Transverse colon (tissue), 4 donors: ENCODE measurements at regions not wholly inside any gene's neighbourhood (a gene's known extent, or its start where the extent isn't known, plus 50 kb on each side); places are given as distances from the start of the nearest gene placed in this dataset.

ENCODE experiments used
- DNase-seq: peaks from one replicate; pipeline ENCODE4 v3.0.0-alpha.2; 2019
- H3K27ac ChIP-seq, 4 donors: fragments of 200-600 bp; sonication (generic); 2 replicates each; pipeline ENCODE4 v1.5.1; 2016 to 2018; ENCODE audit warnings: inconsistent platforms in 4 of 4
- H3K27me3 ChIP-seq: fragments of 200-600 bp; sonication (generic); 2 replicates; pipeline ENCODE4 v1.5.1; 2017; ENCODE audit warnings: inconsistent platforms
- H3K36me3 ChIP-seq, 4 donors: fragments of 200-600 bp; sonication (generic); 2 replicates each; pipeline ENCODE4 v1.5.1; 2017 to 2019; ENCODE audit warnings: inconsistent platforms in 4 of 4
- H3K4me1 ChIP-seq, 4 donors: fragments of 200-600 bp; sonication (generic); 2 replicates each; pipeline ENCODE4 v1.5.1; 2017 to 2020; ENCODE audit warnings: inconsistent platforms in 4 of 4
- H3K4me3 ChIP-seq, 4 donors: fragments of 200-600 bp; sonication (generic); 1 replicate in 1 of 4; 2 replicates in 3 of 4; pipeline versions ENCODE4 v1.5.1 to v1.6.1; 2017 to 2019; ENCODE audit warnings: inconsistent platforms in 4 of 4
- H3K9me3 ChIP-seq, 2 donors: fragments of 200-600 bp; sonication (generic); 2 replicates each; pipeline ENCODE4 v1.5.1; 2017 to 2019; ENCODE audit warnings: inconsistent platforms in 2 of 2
- CTCF ChIP-seq, 5 experiments: fragments of 200-600 bp in 3 of 5; fragments of 450-650 bp in 2 of 5; sonication (generic) in 3 of 5; IDR thresholded peaks; 1 replicate in 2 of 5; 2 replicates in 3 of 5; pipeline ENCODE4 v1.5.1; 2016 to 2017; ENCODE audit warnings: antibody characterized with exemption in 5 of 5, inconsistent platforms in 3 of 5, mild to moderate bottlenecking in 2 of 5, moderate library complexity in 1 of 5
- EP300 ChIP-seq: sonication (generic); formaldehyde crosslinking; IDR thresholded peaks from one replicate; pipeline ENCODE4 v1.6.1; 2017; ENCODE audit warnings: antibody characterized with exemption, low read depth
- POLR2A ChIP-seq: fragments of 450-650 bp; IDR thresholded peaks from one replicate; pipeline ENCODE4 v1.6.1; 2016; ENCODE audit warnings: antibody characterized with exemption, mild to moderate bottlenecking, moderate library complexity
- POLR2AphosphoS5 ChIP-seq, 3 donors: sonication (generic); formaldehyde crosslinking; IDR thresholded peaks; one replicate each; pipeline ENCODE4 v1.6.1; 2016; ENCODE audit warnings: antibody characterized with exemption in 3 of 3
- WGBS, 2 donors: methylation state at CpG; one replicate each; pipeline ENCODE4 v1.1.5; 2018; ENCODE audit warnings: low coverage in 1 of 2; 5-methylcytosine and 5-hydroxymethylcytosine counted together
- in situ Hi-C, 4 donors: fragments of 200-750 bp; cut with MboI; loops; one replicate each; pipeline versions ENCODE4 v1.15.0 to v1.15.1; 2017; ENCODE audit warnings: low sequenced_read_pairs in 3 of 4, low pct_ligation_motif_present in 1 of 4, low pct_unique_long_range_greater_than_20kb in 1 of 4
- intact Hi-C: fragments of 100-400 bp; cut with DNase I; formaldehyde crosslinking; loops from one replicate; pipeline ENCODE4 v1.15.1; 2023; ENCODE audit warnings: low total_unique reads

DNA sequence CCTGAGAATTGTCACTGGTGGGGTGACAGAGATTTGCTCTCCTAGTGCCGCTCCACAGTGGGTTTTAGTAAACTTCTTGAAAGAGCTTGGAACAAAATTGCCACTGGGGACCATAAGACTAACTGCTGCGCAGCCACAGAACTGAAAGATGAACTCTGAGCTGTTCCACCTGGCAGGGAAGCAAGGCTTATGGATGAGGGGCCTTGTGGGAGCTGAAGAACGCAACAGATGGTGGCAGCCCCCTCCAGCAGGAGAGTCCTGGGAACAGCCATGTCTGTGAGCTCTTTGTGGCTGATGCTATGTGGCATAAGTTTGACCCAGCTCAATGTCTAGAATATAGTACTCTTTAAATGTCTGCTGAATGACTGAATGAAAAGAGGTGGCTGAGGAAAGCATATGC, 66.8 kb upstream of the C2CD4B start:
- in situ Hi-C loops: no loop called here
- intact Hi-C loops: no loop called here
- Histone ChIP-seq H3K4me3 (no peak overlapping the region), H3K27ac (no peak overlapping the region), H3K4me1 (no peaks in the 10 kb centered on the region), H3K27me3 (no peaks in the 10 kb centered on the region), H3K9me3 (no peaks in the 10 kb centered on the region), H3K36me3 (no peaks in the 10 kb centered on the region)
- 67% methylated on average over 3 of the region's 3 CpGs; no CpG with 5 or more reads in 1 of the 2 donors for WGBS, 2 donors
- DNase-seq: no peak
- TF ChIP-seq CTCF (IDR thresholded peaks at IDR 0.05): no peak
- no peak for TF ChIP-seq POLR2A
- no peak for TF ChIP-seq POLR2AphosphoS5 (IDR thresholded peaks at IDR 0.05)
- TF ChIP-seq EP300: no peak

GRCh38 chr15:62240121-62241096, 75.3 kb upstream of the C2CD4B start:
- Histone ChIP-seq H3K4me3 (no peak overlapping the region), H3K9me3 (peaks cover 0 to 6% of the 10 kb centered on the region in 2 donors), H3K27ac (no peak overlapping the region), H3K27me3 (no peaks in the 10 kb centered on the region), H3K36me3 (no peaks in the 10 kb centered on the region), H3K4me1 (no peaks in the 10 kb centered on the region)
- 88 to 100% methylated on average over 2 to 5 of the region's 5 CpGs for WGBS, 2 donors
- no peak for TF ChIP-seq EP300
- no peak for TF ChIP-seq POLR2A
- no peak for TF ChIP-seq CTCF (IDR thresholded peaks at IDR 0.05)
- no peak for TF ChIP-seq POLR2AphosphoS5 (IDR thresholded peaks at IDR 0.05)
- in situ Hi-C loops (no loop called here), intact Hi-C loops (no loop called here)
- DNase-seq: no peak

- H3K36me3 ChIP-seq: no peaks in the 10 kb centered on the region
- peaks cover 0 to 6% of the 10 kb centered on the region in 2 donors for H3K9me3 ChIP-seq
- no peak overlapping the region for H3K27ac ChIP-seq
- in situ Hi-C loops: no loop called here
- no peaks in the 10 kb centered on the region for H3K4me1 ChIP-seq
- intact Hi-C loops: no loop called here
- 80% methylated on average over 5 of the region's 5 CpGs; no CpG with 5 or more reads in 1 of the 2 donors for WGBS, 2 donors
- peak; percentile 18 for DNase-seq
- TF ChIP-seq CTCF (IDR thresholded peaks at IDR 0.05) (peak; percentile 7 to 36 (median 30)), POLR2A (no peak)
- H3K4me3 ChIP-seq: no peak overlapping the region
- H3K27me3 ChIP-seq: no peaks in the 10 kb centered on the region
Observed at GRCh38 chr15:62241135-62241770, 76.2 kb upstream of the C2CD4B start.

DNA sequence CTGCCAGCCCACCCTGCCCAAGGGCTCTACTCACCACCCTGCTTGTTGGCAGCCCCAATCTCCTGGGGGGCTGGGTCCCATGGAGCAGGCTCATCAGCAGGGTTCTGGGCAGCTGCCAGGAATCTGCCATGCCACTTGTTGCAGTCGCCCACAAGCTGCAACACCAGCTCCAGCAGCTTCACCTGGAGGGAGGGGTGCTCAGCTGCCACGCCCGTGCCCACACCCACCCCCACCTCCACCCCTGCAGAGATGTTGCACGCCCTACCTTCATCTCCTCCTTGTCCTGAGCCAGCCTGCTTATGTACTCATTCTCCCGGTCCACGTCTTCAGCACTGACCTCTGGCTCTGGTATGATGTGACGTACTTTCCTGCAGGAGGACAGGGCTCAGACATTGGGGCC, 77.9 kb upstream of the C2CD4B start:
- Histone ChIP-seq H3K4me3 (no peak overlapping the region), H3K27me3 (no peaks in the 10 kb centered on the region), H3K36me3 (no peaks in the 10 kb centered on the region), H3K27ac (no peak overlapping the region), H3K9me3 (peaks cover 0 to 2% of the 10 kb centered on the region in 2 donors), H3K4me1 (no peaks in the 10 kb centered on the region)
- WGBS, 2 donors: 56% methylated on average over 6 of the region's 7 CpGs; no CpG with 5 or more reads in 1 of the 2 donors
- intact Hi-C loops (no loop called here), in situ Hi-C loops (no loop called here)
- TF ChIP-seq POLR2AphosphoS5 (IDR thresholded peaks at IDR 0.05) (no peak), EP300 (no peak), POLR2A (no peak), CTCF (IDR thresholded peaks at IDR 0.05) (no peak)
- DNase-seq: no peak
